ENCODE measurements at regions not wholly inside any gene's neighbourhood (a gene's known extent, or its start where the extent isn't known, plus 50 kb on each side); places are given as distances from the start of the nearest gene placed in this dataset.

DNA sequence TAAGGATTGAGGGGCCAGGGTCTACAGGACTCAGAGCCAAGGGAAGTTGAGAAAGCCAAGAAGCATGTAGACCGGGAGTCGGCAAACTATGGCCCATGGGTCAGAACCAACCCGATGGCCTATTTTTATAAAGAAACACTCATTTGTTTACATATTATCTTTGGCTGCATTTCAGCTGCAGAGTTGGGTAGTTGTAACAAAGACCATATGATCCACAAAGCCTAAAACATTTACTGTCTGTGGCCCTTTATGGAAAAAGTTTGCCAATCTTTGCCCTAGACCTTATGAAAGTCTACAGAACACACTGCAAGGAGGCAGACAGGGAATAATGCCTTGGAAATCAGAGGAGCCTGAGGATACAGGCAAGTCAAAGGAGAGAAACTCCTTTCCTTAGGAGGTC, 63.2 kb upstream of the MNS1 start:
- H4K91ac ChIP-seq (ENCODE audit: low read depth, low read length) = no peak overlapping the region
- peaks cover 2% of the 10 kb centered on the region for H3K9me3 ChIP-seq (ENCODE audit: insufficient read depth, low read depth, low read length)
- H3K36me3 ChIP-seq (ENCODE audit: control insufficient read depth in 1 of 2, insufficient read depth in 2 of 2, low read length in 2 of 2) = no peaks in the 10 kb centered on the region
- no peak overlapping the region for H2BK120ac ChIP-seq (ENCODE audit: insufficient read depth, low read length, poor library complexity)
- WGBS (ENCODE audit: extremely low coverage, insufficient coverage, insufficient read length) = no CpG with 5 or more reads among the region's 3 CpGs
- H4K12ac ChIP-seq (ENCODE audit: low read depth, low read length) = no peak overlapping the region
- H3K27ac ChIP-seq (ENCODE audit: low read depth, low read length) = no peak overlapping the region
- H3K79me2 ChIP-seq (ENCODE audit: control insufficient read depth, insufficient read depth, low read length, poor library complexity) = no peaks in the 10 kb centered on the region
- no peaks in the 10 kb centered on the region for H3K4me1 ChIP-seq (ENCODE audit: control insufficient read depth in 1 of 2, insufficient read depth in 2 of 2, low read length in 2 of 2)
- H3K9ac ChIP-seq (ENCODE audit: low read length) = no peak overlapping the region
- H3K4me3 ChIP-seq (ENCODE audit: low read depth, low read length) = no peak overlapping the region
- H2AFZ ChIP-seq (ENCODE audit: insufficient read depth, low read length, poor library complexity) = no peak overlapping the region
- no peak overlapping the region for H3K14ac ChIP-seq (ENCODE audit: low read length)
- H2AK5ac ChIP-seq (ENCODE audit: low read length) = no peak overlapping the region
- no peak overlapping the region for H2BK5ac ChIP-seq (ENCODE audit: low read depth, low read length, poor library complexity)
- no peak overlapping the region for H3K4me2 ChIP-seq (ENCODE audit: low read length)
- H4K8ac ChIP-seq (ENCODE audit: low read depth, low read length) = no peak overlapping the region
- H3K23ac ChIP-seq (ENCODE audit: low read length) = no peak overlapping the region
- H3K27me3 ChIP-seq (ENCODE audit: insufficient read depth, low read length) = no peaks in the 10 kb centered on the region
- no peak overlapping the region for H3K18ac ChIP-seq (ENCODE audit: low read length)
- no peaks in the 10 kb centered on the region for H3K79me1 ChIP-seq (ENCODE audit: low read length)
- no peak for DNase-seq
- no peak overlapping the region for H3K4ac ChIP-seq (ENCODE audit: low read depth, low read length)
- H2BK12ac ChIP-seq (ENCODE audit: low read length) = no peak overlapping the region

DNA sequence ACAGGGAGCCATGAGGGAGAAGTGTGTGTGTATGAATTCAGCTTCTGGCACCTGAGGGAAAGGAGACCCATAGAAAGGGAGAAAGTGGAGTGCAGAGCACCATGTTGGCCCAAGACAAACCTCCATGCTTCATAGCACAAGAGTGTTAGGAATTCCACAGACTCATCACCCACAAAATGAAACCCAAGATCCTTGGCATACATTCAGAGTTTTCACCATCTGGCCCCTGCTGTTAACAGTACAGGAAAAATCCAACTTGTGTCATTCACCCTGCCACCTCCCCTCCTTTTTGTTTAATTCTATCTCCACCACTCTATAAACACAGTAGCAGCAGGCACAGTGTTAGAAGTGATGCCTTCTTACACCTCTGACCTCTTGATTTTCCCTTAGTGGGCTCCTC, 60.0 kb upstream of the MNS1 start:
- Histone ChIP-seq H4K12ac (ENCODE audit: low read depth, low read length) (no peak overlapping the region), H4K91ac (ENCODE audit: low read depth, low read length) (no peak overlapping the region), H3K23ac (ENCODE audit: low read length) (no peak overlapping the region), H3K4me3 (ENCODE audit: low read depth, low read length) (no peak overlapping the region), H2BK12ac (ENCODE audit: low read length) (no peak overlapping the region), H3K18ac (ENCODE audit: low read length) (no peak overlapping the region), H2BK5ac (ENCODE audit: low read depth, low read length, poor library complexity) (no peak overlapping the region), H3K27ac (ENCODE audit: low read depth, low read length) (no peak overlapping the region), H3K36me3 (ENCODE audit: control insufficient read depth in 1 of 2, insufficient read depth in 2 of 2, low read length in 2 of 2) (no peaks in the 10 kb centered on the region), H3K79me1 (ENCODE audit: low read length) (no peaks in the 10 kb centered on the region), H3K9ac (ENCODE audit: low read length) (no peak overlapping the region), H2AK5ac (ENCODE audit: low read length) (no peak overlapping the region), H2AFZ (ENCODE audit: insufficient read depth, low read length, poor library complexity) (no peak overlapping the region), H3K27me3 (ENCODE audit: insufficient read depth, low read length) (no peaks in the 10 kb centered on the region), H3K14ac (ENCODE audit: low read length) (no peak overlapping the region), H3K4me2 (ENCODE audit: low read length) (no peak overlapping the region), H2BK120ac (ENCODE audit: insufficient read depth, low read length, poor library complexity) (no peak overlapping the region), H4K8ac (ENCODE audit: low read depth, low read length) (no peak overlapping the region), H3K4me1 (ENCODE audit: control insufficient read depth in 1 of 2, insufficient read depth in 2 of 2, low read length in 2 of 2) (no peaks in the 10 kb centered on the region), H3K9me3 (ENCODE audit: insufficient read depth, low read depth, low read length) (peaks cover 2% of the 10 kb centered on the region), H3K79me2 (ENCODE audit: control insufficient read depth, insufficient read depth, low read length, poor library complexity) (no peaks in the 10 kb centered on the region), H3K4ac (ENCODE audit: low read depth, low read length) (no peak overlapping the region)
- no peak for DNase-seq

- Histone ChIP-seq H2AK5ac (ENCODE audit: low read length) (no peak overlapping the region), H3K9me3 (ENCODE audit: insufficient read depth, low read depth, low read length) (peaks cover 2% of the 10 kb centered on the region), H2BK120ac (ENCODE audit: insufficient read depth, low read length, poor library complexity) (no peak overlapping the region), H3K23ac (ENCODE audit: low read length) (no peak overlapping the region), H3K79me2 (ENCODE audit: control insufficient read depth, insufficient read depth, low read length, poor library complexity) (no peaks in the 10 kb centered on the region), H3K36me3 (ENCODE audit: control insufficient read depth in 1 of 2, insufficient read depth in 2 of 2, low read length in 2 of 2) (no peaks in the 10 kb centered on the region), H4K8ac (ENCODE audit: low read depth, low read length) (no peak overlapping the region), H3K79me1 (ENCODE audit: low read length) (no peaks in the 10 kb centered on the region), H3K27me3 (ENCODE audit: insufficient read depth, low read length) (no peaks in the 10 kb centered on the region), H3K9ac (ENCODE audit: low read length) (no peak overlapping the region), H3K4me1 (ENCODE audit: control insufficient read depth in 1 of 2, insufficient read depth in 2 of 2, low read length in 2 of 2) (no peaks in the 10 kb centered on the region), H4K91ac (ENCODE audit: low read depth, low read length) (no peak overlapping the region), H2AFZ (ENCODE audit: insufficient read depth, low read length, poor library complexity) (no peak overlapping the region), H3K4ac (ENCODE audit: low read depth, low read length) (no peak overlapping the region), H2BK12ac (ENCODE audit: low read length) (no peak overlapping the region), H3K27ac (ENCODE audit: low read depth, low read length) (no peak overlapping the region), H3K14ac (ENCODE audit: low read length) (no peak overlapping the region), H3K4me3 (ENCODE audit: low read depth, low read length) (no peak overlapping the region), H3K18ac (ENCODE audit: low read length) (no peak overlapping the region), H3K4me2 (ENCODE audit: low read length) (no peak overlapping the region), H4K12ac (ENCODE audit: low read depth, low read length) (no peak overlapping the region), H2BK5ac (ENCODE audit: low read depth, low read length, poor library complexity) (no peak overlapping the region)
- WGBS (ENCODE audit: extremely low coverage, insufficient coverage, insufficient read length) = no CpG with 5 or more reads among the region's 2 CpGs
- no peak for DNase-seq
Observed at GRCh38 chr15:56523521-56523920, 58.6 kb upstream of the MNS1 start.

DNA sequence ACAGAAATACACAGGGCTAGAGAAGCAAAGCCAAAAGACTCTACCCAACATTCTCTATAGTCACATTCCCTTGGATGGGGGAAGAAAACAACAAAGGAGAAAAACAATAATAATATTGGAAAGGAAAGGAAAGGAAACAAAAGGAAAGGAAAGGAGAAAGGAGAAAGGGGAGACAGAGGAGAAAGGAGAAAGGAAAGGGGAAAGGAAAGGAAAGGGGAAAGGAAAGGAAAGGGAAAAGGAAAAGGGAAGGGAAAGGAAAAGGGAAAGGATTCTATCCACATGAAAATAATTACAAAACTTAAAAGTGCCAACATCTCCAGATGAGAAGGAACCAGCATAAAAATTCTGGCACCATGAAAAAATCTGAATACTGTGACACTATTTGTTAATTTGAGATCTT, 54.1 kb upstream of the MNS1 start:
- Histone ChIP-seq H3K23ac (ENCODE audit: low read length) (no peak overlapping the region), H2AK5ac (ENCODE audit: low read length) (no peak overlapping the region), H3K4ac (ENCODE audit: low read depth, low read length) (no peak overlapping the region)

More for the DNA sequence above, 54.1 kb upstream of the MNS1 start:
- Histone ChIP-seq H3K9ac (ENCODE audit: low read length) (no peak overlapping the region), H3K14ac (ENCODE audit: low read length) (no peak overlapping the region), H3K9me3 (ENCODE audit: insufficient read depth, low read depth, low read length) (peaks cover 2% of the 10 kb centered on the region), H3K4me1 (ENCODE audit: control insufficient read depth in 1 of 2, insufficient read depth in 2 of 2, low read length in 2 of 2) (no peaks in the 10 kb centered on the region), H3K36me3 (ENCODE audit: control insufficient read depth in 1 of 2, insufficient read depth in 2 of 2, low read length in 2 of 2) (no peaks in the 10 kb centered on the region), H4K8ac (ENCODE audit: low read depth, low read length) (no peak overlapping the region), H3K79me1 (ENCODE audit: low read length) (no peaks in the 10 kb centered on the region), H3K18ac (ENCODE audit: low read length) (no peak overlapping the region), H4K91ac (ENCODE audit: low read depth, low read length) (no peak overlapping the region), H2BK12ac (ENCODE audit: low read length) (no peak overlapping the region), H3K27ac (ENCODE audit: low read depth, low read length) (no peak overlapping the region), H3K4me2 (ENCODE audit: low read length) (no peak overlapping the region), H2BK120ac (ENCODE audit: insufficient read depth, low read length, poor library complexity) (no peak overlapping the region), H3K4me3 (ENCODE audit: low read depth, low read length) (no peak overlapping the region), H3K27me3 (ENCODE audit: insufficient read depth, low read length) (no peaks in the 10 kb centered on the region), H3K79me2 (ENCODE audit: control insufficient read depth, insufficient read depth, low read length, poor library complexity) (no peaks in the 10 kb centered on the region), H2AFZ (ENCODE audit: insufficient read depth, low read length, poor library complexity) (no peak overlapping the region), H4K12ac (ENCODE audit: low read depth, low read length) (no peak overlapping the region), H2BK5ac (ENCODE audit: low read depth, low read length, poor library complexity) (no peak overlapping the region)
- no peak for DNase-seq

Data from trophoblast cell (in vitro differentiated cells and primary cell).